Activated T-cell treated with anti-CD3 and anti-CD28 coated beads, Interleukin-2, amount 50 U/mL, for 4 hours (primary cell): ENCODE measurements at regions not wholly inside any gene's neighbourhood (a gene's known extent, or its start where the extent isn't known, plus 50 kb on each side); places are given as distances from the start of the nearest gene placed in this dataset.

Source experiments
- ATAC-seq, 2 donors: fragments of 200-7000 bp; cut with Tn5 transposase; one replicate each; pipeline ENCODE4 v1.10.0; 2021
- DNase-seq: peaks from one replicate; pipeline ENCODE4 v3.0.0-alpha.2; 2020
- H3K27me3 Mint-ChIP-seq: one replicate; pipeline ENCODE4 v1.8.0; 2021; ENCODE audit warnings: low read depth, mixed read lengths
- H3K36me3 Mint-ChIP-seq: one replicate; pipeline ENCODE4 v1.8.0; 2022; ENCODE audit warnings: mixed read lengths; ENCODE audit not compliant: insufficient read depth
- H3K4me1 Mint-ChIP-seq: one replicate; pipeline ENCODE4 v1.8.0; 2021; ENCODE audit warnings: low read depth, mixed read lengths
- H3K4me3 Mint-ChIP-seq: one replicate; pipeline ENCODE4 v1.8.0; 2021; ENCODE audit warnings: mild to moderate bottlenecking, moderate library complexity, mixed read lengths
- H3K9me3 Mint-ChIP-seq: one replicate; pipeline ENCODE4 v1.8.0; 2021; ENCODE audit warnings: mixed read lengths

GRCh38 chr2:12844511-12844910, 127.8 kb downstream of the TRIB2 start:
- DNase-seq (no peak), ATAC-seq (no peak)
- Mint-ChIP-seq H3K4me3 (no peak overlapping the region), H3K4me1 (no peaks in the 10 kb centered on the region), H3K36me3 (no peaks in the 10 kb centered on the region), H3K9me3 (no peaks in the 10 kb centered on the region), H3K27me3 (peaks cover 2% of the 10 kb centered on the region)

- Mint-ChIP-seq H3K9me3 (no peaks in the 10 kb centered on the region), H3K36me3 (no peaks in the 10 kb centered on the region), H3K4me1 (no peaks in the 10 kb centered on the region), H3K27me3 (no peaks in the 10 kb centered on the region), H3K4me3 (no peak overlapping the region)
- DNase-seq = no peak
- ATAC-seq = no peak
These were observed 131.2 kb downstream of the TRIB2 start for GRCh38 chr2:12847694-12848575.

GRCh38 chr2:12852135-12852534, 135.4 kb downstream of the TRIB2 start:
- Mint-ChIP-seq H3K4me3 (no peak overlapping the region), H3K9me3 (no peaks in the 10 kb centered on the region), H3K4me1 (no peaks in the 10 kb centered on the region), H3K27me3 (no peaks in the 10 kb centered on the region), H3K36me3 (no peaks in the 10 kb centered on the region)
- ATAC-seq = no peak
- no peak for DNase-seq

GRCh38 chr2:12854001-12854530, 137.3 kb downstream of the TRIB2 start:
- H3K9me3 Mint-ChIP-seq = no peaks in the 10 kb centered on the region
- no peaks in the 10 kb centered on the region for H3K36me3 Mint-ChIP-seq
- no peak for DNase-seq
- ATAC-seq = no peak
- no peak overlapping the region for H3K4me3 Mint-ChIP-seq
- no peaks in the 10 kb centered on the region for H3K4me1 Mint-ChIP-seq
- no peaks in the 10 kb centered on the region for H3K27me3 Mint-ChIP-seq

- Mint-ChIP-seq H3K4me3 (no peak overlapping the region), H3K9me3 (peaks cover 7% of the 10 kb centered on the region)
- DNase-seq = no peak
These were observed 138.8 kb downstream of the TRIB2 start for GRCh38 chr2:12855508-12855907.

GRCh38 chr2:12856934-12857601, 140.3 kb downstream of the TRIB2 start:
- peak; percentile 71 to 72 for ATAC-seq

More at GRCh38 chr2:12855508-12855907, 138.8 kb downstream of the TRIB2 start:
- Mint-ChIP-seq H3K27me3 (no peaks in the 10 kb centered on the region), H3K4me1 (peaks cover 7% of the 10 kb centered on the region), H3K36me3 (no peaks in the 10 kb centered on the region)
- ATAC-seq = peak; percentile 37 to 39

GRCh38 chr2:12857891-12858290, 141.2 kb downstream of the TRIB2 start:
- Mint-ChIP-seq H3K36me3 (no peaks in the 10 kb centered on the region), H3K27me3 (no peaks in the 10 kb centered on the region), H3K4me3 (no peak overlapping the region), H3K9me3 (peaks cover 7% of the 10 kb centered on the region), H3K4me1 (peaks cover 19% of the 10 kb centered on the region)
- ATAC-seq = no peak
- DNase-seq = no peak

More at GRCh38 chr2:12856934-12857601, 140.3 kb downstream of the TRIB2 start:
- peaks cover 7% of the 10 kb centered on the region for H3K9me3 Mint-ChIP-seq
- no peak overlapping the region for H3K4me3 Mint-ChIP-seq
- H3K36me3 Mint-ChIP-seq = no peaks in the 10 kb centered on the region
- no peak for DNase-seq
- peaks cover 19% of the 10 kb centered on the region for H3K4me1 Mint-ChIP-seq
- no peaks in the 10 kb centered on the region for H3K27me3 Mint-ChIP-seq

- ATAC-seq = no peak
- H3K27me3 Mint-ChIP-seq = no peaks in the 10 kb centered on the region
- peaks cover 12% of the 10 kb centered on the region for H3K9me3 Mint-ChIP-seq
- peaks cover 19% of the 10 kb centered on the region for H3K4me1 Mint-ChIP-seq
- no peak for DNase-seq
- H3K4me3 Mint-ChIP-seq = no peak overlapping the region
- H3K36me3 Mint-ChIP-seq = no peaks in the 10 kb centered on the region
These were observed 142.1 kb downstream of the TRIB2 start for GRCh38 chr2:12858786-12859185.

GRCh38 chr2:12861344-12861930, 144.7 kb downstream of the TRIB2 start:
- DNase-seq = no peak
- Mint-ChIP-seq H3K4me1 (peaks cover 19% of the 10 kb centered on the region), H3K27me3 (no peaks in the 10 kb centered on the region), H3K36me3 (no peaks in the 10 kb centered on the region), H3K4me3 (peak overlapping the region; percentile 20), H3K9me3 (peaks cover 28% of the 10 kb centered on the region)
- ATAC-seq = peak; percentile 54 to 64

- no peak for DNase-seq
- no peaks in the 10 kb centered on the region for H3K27me3 Mint-ChIP-seq
- H3K36me3 Mint-ChIP-seq = no peaks in the 10 kb centered on the region
- peaks cover 28% of the 10 kb centered on the region for H3K9me3 Mint-ChIP-seq
- peaks cover 19% of the 10 kb centered on the region for H3K4me1 Mint-ChIP-seq
- no peak overlapping the region for H3K4me3 Mint-ChIP-seq
- ATAC-seq = no peak
These were observed 145.8 kb downstream of the TRIB2 start for GRCh38 chr2:12862541-12862940.

GRCh38 chr2:12863937-12864336, 147.2 kb downstream of the TRIB2 start:
- Mint-ChIP-seq H3K4me3 (no peak overlapping the region), H3K36me3 (no peaks in the 10 kb centered on the region), H3K4me1 (peaks cover 19% of the 10 kb centered on the region), H3K27me3 (no peaks in the 10 kb centered on the region), H3K9me3 (peaks cover 28% of the 10 kb centered on the region)
- ATAC-seq (no peak), DNase-seq (no peak)

- DNase-seq (no peak), ATAC-seq (no peak)
- Mint-ChIP-seq H3K36me3 (no peaks in the 10 kb centered on the region), H3K4me3 (no peak overlapping the region), H3K9me3 (peaks cover 21% of the 10 kb centered on the region), H3K4me1 (no peaks in the 10 kb centered on the region), H3K27me3 (no peaks in the 10 kb centered on the region)
These were observed 151.0 kb downstream of the TRIB2 start for GRCh38 chr2:12867631-12868287.

GRCh38 chr2:12870692-12871091, 154.0 kb downstream of the TRIB2 start:
- no peaks in the 10 kb centered on the region for H3K36me3 Mint-ChIP-seq
- H3K9me3 Mint-ChIP-seq = peaks cover 3% of the 10 kb centered on the region
- H3K4me1 Mint-ChIP-seq = no peaks in the 10 kb centered on the region
- DNase-seq (no peak), ATAC-seq (no peak)
- no peak overlapping the region for H3K4me3 Mint-ChIP-seq
- peaks cover 4% of the 10 kb centered on the region for H3K27me3 Mint-ChIP-seq

- Mint-ChIP-seq H3K36me3 (no peaks in the 10 kb centered on the region), H3K4me3 (no peak overlapping the region), H3K27me3 (peaks cover 4% of the 10 kb centered on the region), H3K4me1 (no peaks in the 10 kb centered on the region), H3K9me3 (no peaks in the 10 kb centered on the region)
- no peak for ATAC-seq
- DNase-seq = no peak
These were observed 155.1 kb downstream of the TRIB2 start for GRCh38 chr2:12871694-12872315.
